ENCODE measurements at regions not wholly inside any gene's neighbourhood (a gene's known extent, or its start where the extent isn't known, plus 50 kb on each side); places are given as distances from the start of the nearest gene placed in this dataset.

GRCh38 chr20:60424267-60424902 lies 466.2 kb downstream of the CDH26 start:
- no peak for TF ChIP-seq CTCF (IDR thresholded peaks at IDR 0.05; ENCODE audit: insufficient read depth, low read depth, low read length)
- no peak for TF ChIP-seq EZH2 (IDR thresholded peaks at IDR 0.05; ENCODE audit: insufficient read depth, low read length)

All from astrocyte (in vitro differentiated cells and primary cell).